ENCODE measurements at regions not wholly inside any gene's neighbourhood (a gene's known extent, or its start where the extent isn't known, plus 50 kb on each side); places are given as distances from the start of the nearest gene placed in this dataset.
"Not testable (repeated sequence)": the region's sequence is repeated elsewhere in the genome, so short reads cannot be mapped to it uniquely, and the experiment has no call there.

DNA sequence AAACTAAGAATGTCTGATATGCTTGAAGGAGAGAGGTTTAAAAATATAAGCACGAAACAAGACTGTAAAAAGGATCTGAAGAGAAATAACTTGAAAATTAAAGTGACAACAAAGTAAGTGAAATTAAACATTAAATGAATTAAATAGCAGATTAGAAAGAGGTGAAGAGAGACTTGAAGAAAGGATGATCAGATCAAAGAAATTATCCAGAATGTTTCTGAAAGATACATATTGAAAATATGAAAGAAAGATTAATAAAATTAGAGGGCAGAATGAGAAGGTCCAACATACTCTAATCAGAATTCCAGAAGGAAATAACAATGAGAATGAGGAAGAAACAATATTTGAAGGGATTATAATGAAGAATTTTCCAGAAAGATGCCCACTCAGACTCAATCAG is 151.1 kb downstream of the FAM76B start:
- no peak for DNase-seq (ENCODE audit: low spot score in 2 of 2)
- Histone ChIP-seq H3K4me1 (peaks cover 9% of the 10 kb centered on the region), H3K36me3 (no peaks in the 10 kb centered on the region), H3K9me3 (no peaks in the 10 kb centered on the region), H3K4me3 (no peak overlapping the region), H3K27ac (no peak overlapping the region), H3K27me3 (no peaks in the 10 kb centered on the region)
- TF ChIP-seq POLR2A (IDR thresholded peaks at IDR 0.05) (no peak), POLR2AphosphoS5 (IDR thresholded peaks at IDR 0.05) (no peak), EP300 (IDR thresholded peaks at IDR 0.05) (no peak)
- TF ChIP-seq, protein P1, sequence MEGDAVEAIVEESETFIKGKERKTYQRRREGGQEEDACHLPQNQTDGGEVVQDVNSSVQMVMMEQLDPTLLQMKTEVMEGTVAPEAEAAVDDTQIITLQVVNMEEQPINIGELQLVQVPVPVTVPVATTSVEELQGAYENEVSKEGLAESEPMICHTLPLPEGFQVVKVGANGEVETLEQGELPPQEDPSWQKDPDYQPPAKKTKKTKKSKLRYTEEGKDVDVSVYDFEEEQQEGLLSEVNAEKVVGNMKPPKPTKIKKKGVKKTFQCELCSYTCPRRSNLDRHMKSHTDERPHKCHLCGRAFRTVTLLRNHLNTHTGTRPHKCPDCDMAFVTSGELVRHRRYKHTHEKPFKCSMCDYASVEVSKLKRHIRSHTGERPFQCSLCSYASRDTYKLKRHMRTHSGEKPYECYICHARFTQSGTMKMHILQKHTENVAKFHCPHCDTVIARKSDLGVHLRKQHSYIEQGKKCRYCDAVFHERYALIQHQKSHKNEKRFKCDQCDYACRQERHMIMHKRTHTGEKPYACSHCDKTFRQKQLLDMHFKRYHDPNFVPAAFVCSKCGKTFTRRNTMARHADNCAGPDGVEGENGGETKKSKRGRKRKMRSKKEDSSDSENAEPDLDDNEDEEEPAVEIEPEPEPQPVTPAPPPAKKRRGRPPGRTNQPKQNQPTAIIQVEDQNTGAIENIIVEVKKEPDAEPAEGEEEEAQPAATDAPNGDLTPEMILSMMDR (IDR thresholded peaks at IDR 0.05): no peak
- WGBS: 100% methylated on average over 1 of the region's 1 CpG

DNA sequence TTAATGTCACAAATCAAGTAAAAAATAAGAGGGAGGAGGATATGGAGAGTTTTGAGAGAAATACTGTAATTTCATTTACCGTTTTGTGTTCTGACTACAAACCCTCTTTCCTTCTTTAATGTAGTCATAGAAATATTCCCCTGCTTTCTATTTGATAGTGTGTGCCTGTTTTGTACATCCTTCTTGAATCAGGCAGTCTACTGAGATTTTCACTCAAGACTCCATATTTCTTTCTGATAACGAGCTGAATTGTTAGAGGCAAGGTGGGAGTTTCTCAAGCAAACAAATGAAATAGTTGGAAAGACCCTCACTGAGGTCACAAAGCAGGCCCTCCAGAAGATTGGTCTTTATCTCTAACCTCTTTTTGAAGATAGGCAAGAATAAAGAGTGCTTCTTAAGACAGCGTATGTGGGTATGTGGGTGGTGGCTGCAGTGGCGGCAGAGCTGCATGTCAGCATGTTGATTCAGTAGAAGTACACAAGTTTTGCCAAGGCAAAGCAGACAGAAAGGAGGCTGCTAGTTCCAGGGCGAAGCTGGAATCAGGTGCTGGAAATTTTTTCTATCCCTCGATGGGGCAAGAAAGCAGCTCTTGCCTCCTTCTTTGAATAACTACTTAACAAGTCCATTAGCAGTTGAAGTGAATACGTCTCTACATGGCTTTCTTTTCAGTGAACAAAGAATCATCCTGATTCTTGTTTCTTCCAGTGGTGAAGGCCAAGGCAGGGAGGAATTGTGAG is 164.2 kb downstream of the FAM76B start:
- no peak for TF ChIP-seq EP300 (IDR thresholded peaks at IDR 0.05)
- TF ChIP-seq, protein P1 (IDR thresholded peaks at IDR 0.05): no peak
- no peak for TF ChIP-seq POLR2A (IDR thresholded peaks at IDR 0.05)
- TF ChIP-seq POLR2AphosphoS5 (IDR thresholded peaks at IDR 0.05): no peak
- Histone ChIP-seq H3K9me3 (no peaks in the 10 kb centered on the region), H3K27me3 (no peaks in the 10 kb centered on the region), H3K4me1 (no peaks in the 10 kb centered on the region), H3K36me3 (no peaks in the 10 kb centered on the region), H3K4me3 (no peak overlapping the region), H3K27ac (no peak overlapping the region)
- DNase-seq (ENCODE audit: low spot score in 2 of 2): no peak
- 75% methylated on average over 7 of the region's 7 CpGs for WGBS

DNA sequence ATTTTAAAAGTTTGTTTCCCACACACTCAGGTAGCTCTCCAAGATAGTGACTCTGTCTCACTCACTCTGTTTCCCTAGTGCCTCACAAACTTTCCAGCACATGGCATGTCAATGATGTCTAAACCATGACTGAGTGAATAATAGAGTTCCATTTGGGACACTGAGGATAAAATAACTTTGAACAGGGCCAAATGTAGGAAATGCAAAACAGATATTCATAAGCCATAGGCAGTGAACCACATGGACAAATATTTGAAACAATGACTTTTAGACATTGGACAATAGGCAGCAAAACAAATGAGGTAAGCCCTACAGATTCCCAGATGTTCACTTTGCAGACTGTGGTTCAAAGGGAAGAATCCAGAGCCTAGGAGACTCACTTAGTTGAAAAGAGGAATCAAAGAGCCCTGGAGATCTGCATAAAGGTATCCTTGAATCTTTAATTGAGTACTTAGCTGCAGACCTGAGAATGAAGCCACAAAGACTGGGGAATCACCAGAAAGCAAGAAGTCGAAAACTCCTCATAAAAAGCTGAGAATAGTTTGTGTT is 173.3 kb downstream of the FAM76B start:
- H3K36me3 ChIP-seq: no peaks in the 10 kb centered on the region
- H3K27me3 ChIP-seq: no peaks in the 10 kb centered on the region
- H3K9me3 ChIP-seq: no peaks in the 10 kb centered on the region
- H3K27ac ChIP-seq: no peak overlapping the region
- DNase-seq (ENCODE audit: low spot score in 2 of 2): no peak
- no peak overlapping the region for H3K4me3 ChIP-seq
- TF ChIP-seq POLR2A (IDR thresholded peaks at IDR 0.05) (no peak), EP300 (IDR thresholded peaks at IDR 0.05) (no peak), POLR2AphosphoS5 (IDR thresholded peaks at IDR 0.05) (no peak)
- TF ChIP-seq, protein P1 (IDR thresholded peaks at IDR 0.05): no peak
- WGBS: 92% methylated on average over 1 of the region's 1 CpG
- H3K4me1 ChIP-seq: no peaks in the 10 kb centered on the region

DNA sequence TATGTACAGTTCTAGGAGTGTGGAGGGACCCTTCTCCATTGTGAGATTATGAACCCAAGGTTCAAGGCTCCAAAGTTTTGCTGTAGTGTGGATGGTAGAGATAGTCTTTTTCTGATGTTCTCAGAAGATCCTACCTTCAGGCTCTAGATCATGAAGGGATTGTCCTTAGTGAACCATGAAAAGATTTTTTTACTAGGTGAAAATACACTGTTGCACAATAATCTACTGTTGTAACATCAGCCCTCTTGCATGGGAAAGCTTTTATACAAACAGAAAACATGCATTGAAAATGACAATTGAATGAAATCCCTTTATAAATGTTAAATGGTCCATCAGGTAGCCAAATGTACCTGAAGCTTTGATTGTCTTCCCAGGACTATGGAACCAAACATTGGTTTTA is 177.8 kb downstream of the FAM76B start:
- Histone ChIP-seq H3K27ac (no peak overlapping the region), H3K4me1 (no peaks in the 10 kb centered on the region), H3K9me3 (no peaks in the 10 kb centered on the region), H3K4me3 (no peak overlapping the region), H3K36me3 (no peaks in the 10 kb centered on the region), H3K27me3 (no peaks in the 10 kb centered on the region)
- DNase-seq (ENCODE audit: low spot score in 2 of 2): no peak
- TF ChIP-seq, protein P1 (IDR thresholded peaks at IDR 0.05): no peak
- TF ChIP-seq POLR2A (IDR thresholded peaks at IDR 0.05) (no peak), EP300 (IDR thresholded peaks at IDR 0.05) (no peak), POLR2AphosphoS5 (IDR thresholded peaks at IDR 0.05) (no peak)

DNA sequence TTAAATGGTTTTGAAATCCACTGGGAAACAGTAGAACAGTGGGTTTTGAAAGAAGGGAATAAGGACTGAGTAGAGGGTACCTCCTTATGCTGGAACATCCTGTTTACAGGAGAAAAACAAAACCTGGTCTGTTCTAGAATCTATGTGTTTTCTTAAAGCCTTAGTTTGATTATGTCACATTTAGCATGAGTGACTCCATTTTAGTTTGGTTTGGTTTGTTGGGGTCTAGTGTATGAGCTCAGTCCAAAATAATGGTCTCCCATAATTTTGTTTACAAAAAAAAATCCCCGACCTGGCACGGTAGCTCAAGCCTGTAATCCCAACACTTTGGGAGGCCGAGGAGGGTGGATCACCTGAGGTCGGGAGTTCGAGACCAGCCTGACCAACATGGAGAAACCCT is 179.4 kb downstream of the FAM76B start:
- not testable (repeated sequence) for H3K4me1 ChIP-seq; H3K27me3 ChIP-seq; H3K36me3 ChIP-seq; H3K9me3 ChIP-seq; H3K27ac ChIP-seq; H3K4me3 ChIP-seq; DNase-seq (ENCODE audit: low spot score in 2 of 2)
- 100% methylated on average over 5 of the region's 5 CpGs for WGBS
